GM12878 (cell line): ENCODE measurements at regions not wholly inside any gene's neighbourhood (a gene's known extent, or its start where the extent isn't known, plus 50 kb on each side); places are given as distances from the start of the nearest gene placed in this dataset.

Experiments
- ATAC-seq: fragments of 200-7000 bp; cut with Tn5 transposase; 3 replicates; pipeline ENCODE4 v1.9.1; 2020; ENCODE audit warnings: mild to moderate bottlenecking, moderate library complexity
- BruUV-seq: library from RNA; stranded (reverse); fragments of 400-500 nt; replicated peaks from 2 replicates; lab custom pipeline; 2021; lab: Mats Ljungman, UMichigan
- CTCF ChIA-PET: fragments of 300-600 bp; sonication (Branson Sonifier 250); formaldehyde crosslinking; extraction: SDS; loops from one replicate; lab custom pipeline; 2021; ENCODE audit warnings: inconsistent platforms; lab: Yijun Ruan, JAX
- POLR2A ChIA-PET: fragments of 350-600 bp; formaldehyde crosslinking; extraction: SDS; loops from one replicate; lab custom pipeline; 2021; ENCODE audit warnings: inconsistent platforms; lab: Charles Lee
- RAD21 ChIA-PET: fragments of 300-600 bp; sonication (Branson Sonifier 250); formaldehyde crosslinking; loops from one replicate; lab custom pipeline; 2023; ENCODE audit warnings: antibody characterized with exemption; ENCODE audit not compliant: unreplicated experiment; lab: Charles Lee
- SMC1A ChIA-PET: fragments of 300-600 bp; sonication (Branson Sonifier 250); formaldehyde crosslinking; loops from one replicate; lab custom pipeline; 2023; ENCODE audit not compliant: unreplicated experiment, uncharacterized antibody; lab: Charles Lee
- DNase-seq: peaks from one replicate; pipeline ENCODE4 v3.0.0-alpha.2; 2011; ENCODE audit warnings: low read depth, low spot score
- FAIRE-seq: peaks from 3 replicates; lab custom pipeline; 2011; peaks lifted over from hg19 to GRCh38; lab: Jason Lieb, UNC
- H2AFZ ChIP-seq: 2 replicates; pipeline ENCODE4 v1.6.0; 2011; ENCODE audit warnings: low read depth, low read length, control low read depth; ENCODE audit not compliant: control insufficient read depth
- H3K27ac ChIP-seq: 2 replicates; pipeline ENCODE4 v1.5.1; 2011; ENCODE audit warnings: control low read depth; ENCODE audit not compliant: control insufficient read depth, insufficient read depth
- H3K27me3 ChIP-seq, 2 experiments: replicated peaks in 1 of 2; 2 replicates each; pipeline versions ENCODE4 v1.6.0 to v1.6.1; 2011; ENCODE audit warnings: low read length in 1 of 2; ENCODE audit not compliant: control insufficient read depth in 2 of 2, insufficient read depth in 2 of 2
- H3K36me3 ChIP-seq, 2 experiments: 2 replicates each; pipeline ENCODE4 v1.5.1; 2011; ENCODE audit warnings: low read length in 1 of 2; ENCODE audit not compliant: control insufficient read depth in 2 of 2, insufficient read depth in 2 of 2
- H3K4me1 ChIP-seq: 2 replicates; pipeline ENCODE4 v1.6.1; 2011; ENCODE audit warnings: mild to moderate bottlenecking, low read length, moderate library complexity, mixed read lengths; ENCODE audit not compliant: control insufficient read depth, insufficient read depth
- H3K4me2 ChIP-seq: 2 replicates; pipeline ENCODE4 v1.6.0; 2011; ENCODE audit warnings: control low read depth; ENCODE audit not compliant: control insufficient read depth, insufficient read depth
- H3K4me3 ChIP-seq: fragments of 200-600 bp; sonication (generic); 2 replicates; pipeline ENCODE4 v1.5.1; 2016
- H3K79me2 ChIP-seq: 2 replicates; pipeline ENCODE4 v1.6.0; 2011; ENCODE audit warnings: low read length; ENCODE audit not compliant: control insufficient read depth, insufficient read depth
- H3K9ac ChIP-seq: 2 replicates; pipeline ENCODE4 v1.8.0; 2011; ENCODE audit warnings: low read length, control low read depth, mixed read lengths; ENCODE audit not compliant: control insufficient read depth, insufficient read depth
- H3K9me3 ChIP-seq: replicated peaks from 3 replicates; pipeline ENCODE4 v1.5.1; 2011; ENCODE audit warnings: mild to moderate bottlenecking, low read length; ENCODE audit not compliant: control insufficient read depth, insufficient read depth
- H4K20me1 ChIP-seq: 2 replicates; pipeline ENCODE4 v1.6.0; 2011; ENCODE audit not compliant: control insufficient read depth, insufficient read depth
- CBFB ChIP-seq: IDR thresholded peaks from 2 replicates; pipeline ENCODE4 v1.6.1; 2016; ENCODE audit warnings: antibody characterized with exemption, low read depth
- CREB1 ChIP-seq: IDR thresholded peaks from 2 replicates; pipeline ENCODE4 v1.6.1; 2012; ENCODE audit warnings: low read depth, mild to moderate bottlenecking, inconsistent platforms
- CREM ChIP-seq: IDR thresholded peaks from 2 replicates; pipeline ENCODE4 v1.6.1; 2014; ENCODE audit warnings: antibody characterized with exemption, low read depth
- FOXM1 ChIP-seq: IDR thresholded peaks from 2 replicates; pipeline ENCODE4 v1.6.1; 2012; ENCODE audit warnings: low read depth, mild to moderate bottlenecking, inconsistent platforms, low read length, moderate library complexity
- HDAC2 ChIP-seq: fragments of 200-600 bp; sonication (generic); IDR thresholded peaks from 2 replicates; pipeline ENCODE4 v1.6.1; 2017
- MEF2A ChIP-seq: IDR thresholded peaks from 2 replicates; pipeline ENCODE4 v1.6.1; 2011; ENCODE audit warnings: low read depth, mild to moderate bottlenecking, low read length, moderate library complexity; ENCODE audit not compliant: insufficient read depth
- NFIC ChIP-seq: IDR thresholded peaks from 2 replicates; pipeline ENCODE4 v1.6.1; 2012; ENCODE audit warnings: low read depth, mild to moderate bottlenecking, inconsistent platforms, low read length, moderate library complexity
- NFYA ChIP-seq: IDR thresholded peaks from 2 replicates; pipeline ENCODE4 v1.6.1; 2011; ENCODE audit warnings: low read depth, mild to moderate bottlenecking, low read length, improper control_type of control experiment, borderline replicate concordance
- NR2C1 ChIP-seq: fragments of 450-650 bp; IDR thresholded peaks from 2 replicates; pipeline ENCODE4 v1.6.1; 2017; ENCODE audit warnings: antibody characterized with exemption, mild to moderate bottlenecking, moderate library complexity
- NRF1 ChIP-seq: conservative IDR thresholded peaks from 2 replicates; pipeline ENCODE4 v1.6.1; 2011; ENCODE audit warnings: mild to moderate bottlenecking, low read depth, low read length, improper control_type of control experiment
- POLR2A ChIP-seq: IDR thresholded peaks from 2 replicates; pipeline ENCODE4 v1.6.1; 2011; ENCODE audit warnings: low read depth, mild to moderate bottlenecking, low read length
- STAT1 ChIP-seq: fragments of 450-650 bp; conservative IDR thresholded peaks from 2 replicates; pipeline ENCODE4 v1.6.1; 2014; ENCODE audit warnings: antibody characterized with exemption, mild to moderate bottlenecking
- SUPT20H ChIP-seq: IDR thresholded peaks from 2 replicates; pipeline ENCODE4 v1.6.1; 2011; ENCODE audit warnings: low read depth, mild to moderate bottlenecking, low read length, moderate library complexity, borderline replicate concordance; ENCODE audit not compliant: control insufficient read depth
- ZNF207 ChIP-seq: fragments of 450-650 bp; IDR thresholded peaks from 2 replicates; pipeline ENCODE4 v1.6.1; 2014; ENCODE audit warnings: antibody characterized with exemption, mild to moderate bottlenecking, borderline replicate concordance
- ZNF24 ChIP-seq: fragments of 450-650 bp; IDR thresholded peaks from 2 replicates; pipeline ENCODE4 v1.6.1; 2017; ENCODE audit warnings: antibody characterized with exemption, mild to moderate bottlenecking
- WGBS: methylation state at CpG from one replicate; pipeline ENCODE4 v1.1.6; 2016; ENCODE audit warnings: low lambda C conversion rate; ENCODE audit not compliant: insufficient replicate concordance, insufficient coverage; ENCODE audit errors: missing lambda C conversion rate; 5-methylcytosine and 5-hydroxymethylcytosine counted together
- in situ Hi-C: fragments of 300-500 bp; cut with MboI; formaldehyde crosslinking; loops from 9 replicates; pipeline ENCODE4 v1.14.3; 2018; ENCODE audit warnings: mixed read lengths
- intact Hi-C: fragments of 100-400 bp; cut with micrococcal nuclease; formaldehyde crosslinking; loops from one replicate; pipeline ENCODE4 v1.14.2; 2022; ENCODE audit not compliant: unreplicated experiment
- TF ChIP-seq, protein P1 (sequence below): IDR thresholded peaks from 2 replicates; pipeline ENCODE4 v1.6.1; 2011; ENCODE audit warnings: low read depth, low read length, improper control_type of control experiment, borderline replicate concordance
- TF ChIP-seq, protein P2 (sequence below): IDR thresholded peaks from 2 replicates; pipeline ENCODE4 v1.6.1; 2011; ENCODE audit warnings: borderline replicate concordance, low read depth, mild to moderate bottlenecking, moderate library complexity, mixed read lengths, low read length; ENCODE audit not compliant: insufficient read depth; ENCODE audit errors: extremely low read length

DNA sequence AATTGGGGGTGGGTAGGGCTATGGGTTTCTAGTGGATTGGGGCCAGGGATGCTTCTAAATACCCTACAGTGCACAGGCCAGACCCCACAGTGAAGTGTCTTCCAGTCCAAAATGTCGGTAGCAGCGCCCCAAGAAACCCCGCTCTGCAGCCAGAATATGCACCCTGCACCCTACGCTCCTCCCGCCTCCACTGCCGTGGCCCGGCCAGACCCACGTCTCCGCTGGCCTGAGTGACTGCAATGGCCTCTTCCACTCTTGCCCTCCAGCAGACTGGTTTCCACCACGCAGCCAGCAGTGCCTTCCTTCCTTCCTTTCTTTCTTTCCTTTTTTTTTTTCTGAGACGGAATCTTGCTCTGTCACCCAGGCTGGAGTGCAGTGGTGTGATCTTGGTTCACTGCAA lies 91.4 kb upstream of the TAF1B start:
- in situ Hi-C loops (no loop called here), intact Hi-C loops (no loop called here)
- Histone ChIP-seq H3K36me3 (no peaks in the 10 kb centered on the region), H4K20me1 (no peaks in the 10 kb centered on the region), H3K4me3 (no peak overlapping the region), H3K27me3 (peaks cover under 1 to 10% of the 10 kb centered on the region in 2 experiments), H3K79me2 (no peaks in the 10 kb centered on the region), H2AFZ (no peak overlapping the region), H3K4me1 (peaks cover 47% of the 10 kb centered on the region), H3K9me3 (no peaks in the 10 kb centered on the region), H3K9ac (no peak overlapping the region), H3K27ac (no peak overlapping the region), H3K4me2 (no peak overlapping the region)
- WGBS, result 99% methylated on average over 10 of the region's 11 CpGs
- ATAC-seq (no peak), FAIRE-seq (no peak), DNase-seq (no peak)
- ChIA-PET SMC1A (no interaction called here), RAD21 (no interaction called here), POLR2A (no interaction called here), CTCF (interaction anchor here (0.7 to 1.2 kb wide), 3 partner anchors 25 to 49 kb away, joined by 3 read pairs; no protein-coding TSS in a partner anchor)
- TF ChIP-seq SUPT20H, result no peak
- no peak for TF ChIP-seq NFIC
- no peak for TF ChIP-seq NFYA
- no peak for TF ChIP-seq HDAC2
- no peak for TF ChIP-seq NR2C1
- TF ChIP-seq CBFB, result no peak
- no peak for TF ChIP-seq ZNF24
- TF ChIP-seq NRF1, result no peak
- TF ChIP-seq CREM, result no peak
- no peak for TF ChIP-seq MEF2A
- TF ChIP-seq, protein P1, sequence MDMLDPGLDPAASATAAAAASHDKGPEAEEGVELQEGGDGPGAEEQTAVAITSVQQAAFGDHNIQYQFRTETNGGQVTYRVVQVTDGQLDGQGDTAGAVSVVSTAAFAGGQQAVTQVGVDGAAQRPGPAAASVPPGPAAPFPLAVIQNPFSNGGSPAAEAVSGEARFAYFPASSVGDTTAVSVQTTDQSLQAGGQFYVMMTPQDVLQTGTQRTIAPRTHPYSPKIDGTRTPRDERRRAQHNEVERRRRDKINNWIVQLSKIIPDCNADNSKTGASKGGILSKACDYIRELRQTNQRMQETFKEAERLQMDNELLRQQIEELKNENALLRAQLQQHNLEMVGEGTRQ, result no peak
- TF ChIP-seq FOXM1, result no peak
- no peak for TF ChIP-seq POLR2A
- TF ChIP-seq STAT1, result no peak
- TF ChIP-seq, protein P2, sequence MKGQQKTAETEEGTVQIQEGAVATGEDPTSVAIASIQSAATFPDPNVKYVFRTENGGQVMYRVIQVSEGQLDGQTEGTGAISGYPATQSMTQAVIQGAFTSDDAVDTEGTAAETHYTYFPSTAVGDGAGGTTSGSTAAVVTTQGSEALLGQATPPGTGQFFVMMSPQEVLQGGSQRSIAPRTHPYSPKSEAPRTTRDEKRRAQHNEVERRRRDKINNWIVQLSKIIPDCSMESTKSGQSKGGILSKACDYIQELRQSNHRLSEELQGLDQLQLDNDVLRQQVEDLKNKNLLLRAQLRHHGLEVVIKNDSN, result no peak
- TF ChIP-seq ZNF207, result no peak
- no peak for TF ChIP-seq CREB1
- BruUV-seq, result no TSS peak
